GM03348 (cell line): ENCODE measurements at regions not wholly inside any gene's neighbourhood (a gene's known extent, or its start where the extent isn't known, plus 50 kb on each side); places are given as distances from the start of the nearest gene placed in this dataset.
"Not testable (repeated sequence)": the region's sequence is repeated elsewhere in the genome, so short reads cannot be mapped to it uniquely, and the experiment has no call there.

ENCODE experiments used
- DNase-seq: peaks from one replicate; pipeline ENCODE4 v3.0.0; 2012; ENCODE audit warnings: low spot score

- DNase-seq: no peak
These were observed 715.2 kb upstream of the RAG2 start for GRCh38 chr11:37313266-37313665.

- DNase-seq: no peak
These were observed 708.5 kb upstream of the RAG2 start for GRCh38 chr11:37306563-37306962.

GRCh38 chr11:37301405-37301804 lies 703.4 kb upstream of the RAG2 start:
- not testable (repeated sequence) for DNase-seq

GRCh38 chr11:37298173-37298572 lies 700.1 kb upstream of the RAG2 start:
- no peak for DNase-seq

- DNase-seq: no peak
These were observed 688.9 kb upstream of the RAG2 start for GRCh38 chr11:37286890-37287289.

- DNase-seq: no peak
These were observed 684.3 kb upstream of the RAG2 start for GRCh38 chr11:37282367-37282766.

GRCh38 chr11:37280200-37280599 lies 682.2 kb upstream of the RAG2 start:
- DNase-seq: no peak

- DNase-seq: no peak
These were observed 679.9 kb upstream of the RAG2 start for GRCh38 chr11:37277896-37278465.

- DNase-seq: no peak
These were observed 666.7 kb upstream of the RAG2 start for GRCh38 chr11:37264783-37265182.

- no peak for DNase-seq
These were observed 666.0 kb upstream of the RAG2 start for GRCh38 chr11:37264060-37264459.

- not testable (repeated sequence) for DNase-seq
These were observed 665.4 kb upstream of the RAG2 start for GRCh38 chr11:37263467-37263866.

GRCh38 chr11:37259734-37260133 lies 661.7 kb upstream of the RAG2 start:
- no peak for DNase-seq

GRCh38 chr11:37248145-37248544 lies 650.1 kb upstream of the RAG2 start:
- DNase-seq: no peak

- not testable (repeated sequence) for DNase-seq
These were observed 648.1 kb upstream of the RAG2 start for GRCh38 chr11:37246092-37246491.

- no peak for DNase-seq
These were observed 632.8 kb upstream of the RAG2 start for GRCh38 chr11:37230865-37231264.

GRCh38 chr11:37223962-37224361 lies 625.9 kb upstream of the RAG2 start:
- no peak for DNase-seq

- DNase-seq: no peak
These were observed 605.0 kb upstream of the RAG2 start for GRCh38 chr11:37203006-37203405.

- no peak for DNase-seq
These were observed 601.0 kb upstream of the RAG2 start for GRCh38 chr11:37199082-37199481.

GRCh38 chr11:37184326-37184725 lies 586.3 kb upstream of the RAG2 start:
- DNase-seq: no peak

GRCh38 chr11:37182031-37182430 lies 584.0 kb upstream of the RAG2 start:
- no peak for DNase-seq

- no peak for DNase-seq
These were observed 579.7 kb upstream of the RAG2 start for GRCh38 chr11:37177721-37178120.

GRCh38 chr11:37171451-37171850 lies 573.4 kb upstream of the RAG2 start:
- no peak for DNase-seq

- DNase-seq: no peak
These were observed 572.3 kb upstream of the RAG2 start for GRCh38 chr11:37170311-37170710.

GRCh38 chr11:37145434-37145833 lies 547.4 kb upstream of the RAG2 start:
- not testable (repeated sequence) for DNase-seq

GRCh38 chr11:37142591-37142990 lies 544.6 kb upstream of the RAG2 start:
- no peak for DNase-seq
